ENCODE measurements at regions not wholly inside any gene's neighbourhood (a gene's known extent, or its start where the extent isn't known, plus 50 kb on each side); places are given as distances from the start of the nearest gene placed in this dataset.

DNA sequence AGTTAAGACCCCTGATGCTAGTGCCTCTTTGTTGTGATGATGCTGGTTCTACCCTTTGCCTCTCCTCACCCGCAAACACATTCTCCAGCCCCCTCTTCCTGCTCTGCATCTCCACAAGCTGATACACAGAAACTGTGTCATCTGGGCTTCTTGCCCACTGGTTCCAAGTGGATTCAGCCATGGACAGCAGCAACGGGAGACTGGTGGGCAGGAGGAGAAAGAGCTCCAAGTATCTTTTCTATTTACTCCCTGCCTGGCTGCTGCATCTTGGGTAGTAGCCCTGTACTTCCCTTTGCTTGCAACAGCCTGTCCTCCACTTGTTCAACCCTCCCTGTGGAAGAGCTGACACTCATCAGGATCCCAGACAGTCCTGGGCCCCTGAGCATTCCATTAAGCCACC, 655.1 kb upstream of the RAB6C start:
- TF ChIP-seq, protein P1, sequence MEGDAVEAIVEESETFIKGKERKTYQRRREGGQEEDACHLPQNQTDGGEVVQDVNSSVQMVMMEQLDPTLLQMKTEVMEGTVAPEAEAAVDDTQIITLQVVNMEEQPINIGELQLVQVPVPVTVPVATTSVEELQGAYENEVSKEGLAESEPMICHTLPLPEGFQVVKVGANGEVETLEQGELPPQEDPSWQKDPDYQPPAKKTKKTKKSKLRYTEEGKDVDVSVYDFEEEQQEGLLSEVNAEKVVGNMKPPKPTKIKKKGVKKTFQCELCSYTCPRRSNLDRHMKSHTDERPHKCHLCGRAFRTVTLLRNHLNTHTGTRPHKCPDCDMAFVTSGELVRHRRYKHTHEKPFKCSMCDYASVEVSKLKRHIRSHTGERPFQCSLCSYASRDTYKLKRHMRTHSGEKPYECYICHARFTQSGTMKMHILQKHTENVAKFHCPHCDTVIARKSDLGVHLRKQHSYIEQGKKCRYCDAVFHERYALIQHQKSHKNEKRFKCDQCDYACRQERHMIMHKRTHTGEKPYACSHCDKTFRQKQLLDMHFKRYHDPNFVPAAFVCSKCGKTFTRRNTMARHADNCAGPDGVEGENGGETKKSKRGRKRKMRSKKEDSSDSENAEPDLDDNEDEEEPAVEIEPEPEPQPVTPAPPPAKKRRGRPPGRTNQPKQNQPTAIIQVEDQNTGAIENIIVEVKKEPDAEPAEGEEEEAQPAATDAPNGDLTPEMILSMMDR (IDR thresholded peaks at IDR 0.05; ENCODE audit: low read depth, low read length, missing control alignments): no peak
- DNase-seq (ENCODE audit: extremely low read depth, low read depth): no peak
- no peak overlapping the region for H3K4me3 ChIP-seq (replicated peaks; ENCODE audit: low read depth, low read length)

- TF ChIP-seq, protein P1 (IDR thresholded peaks at IDR 0.05; ENCODE audit: low read depth, low read length, missing control alignments): no peak
- no peak for DNase-seq (ENCODE audit: extremely low read depth, low read depth)
Observed at GRCh38 chr2:129325151-129325550, 654.3 kb upstream of the RAB6C start.

GRCh38 chr2:129329574-129329973, 649.9 kb upstream of the RAB6C start:
- TF ChIP-seq, protein P1 (IDR thresholded peaks at IDR 0.05; ENCODE audit: low read depth, low read length, missing control alignments): no peak
- no peak for DNase-seq (ENCODE audit: extremely low read depth, low read depth)

More at GRCh38 chr2:129325151-129325550, 654.3 kb upstream of the RAB6C start:
- H3K4me3 ChIP-seq (replicated peaks; ENCODE audit: low read depth, low read length): no peak overlapping the region

GRCh38 chr2:129330504-129330903, 649.0 kb upstream of the RAB6C start:
- no peak for DNase-seq (ENCODE audit: extremely low read depth, low read depth)
- no peak overlapping the region for H3K4me3 ChIP-seq (replicated peaks; ENCODE audit: low read depth, low read length)
- TF ChIP-seq, protein P1 (IDR thresholded peaks at IDR 0.05; ENCODE audit: low read depth, low read length, missing control alignments): no peak

More at GRCh38 chr2:129329574-129329973, 649.9 kb upstream of the RAB6C start:
- no peak overlapping the region for H3K4me3 ChIP-seq (replicated peaks; ENCODE audit: low read depth, low read length)

GRCh38 chr2:129331638-129332037, 647.8 kb upstream of the RAB6C start:
- no peak for DNase-seq (ENCODE audit: extremely low read depth, low read depth)
- TF ChIP-seq, protein P1 (IDR thresholded peaks at IDR 0.05; ENCODE audit: low read depth, low read length, missing control alignments): no peak

DNA sequence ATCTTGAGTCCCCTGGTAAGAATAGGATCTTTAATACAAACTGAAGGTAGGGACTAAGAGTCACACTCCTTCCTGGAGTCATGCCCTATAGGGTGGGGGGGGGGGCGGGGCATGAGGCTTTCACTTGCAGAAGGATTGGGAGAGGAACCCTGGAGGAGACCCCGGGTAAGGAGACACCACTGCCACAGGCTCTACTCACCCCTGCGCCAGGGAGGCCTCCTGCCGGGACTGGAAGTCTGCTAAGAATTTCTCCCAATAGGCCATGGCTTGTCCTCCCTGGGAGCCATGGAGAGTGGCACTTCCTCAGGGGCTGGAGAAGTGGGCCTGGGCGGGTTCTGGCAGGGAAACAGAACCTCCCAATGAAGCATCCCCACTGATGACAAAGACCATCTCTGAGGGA, 645.3 kb upstream of the RAB6C start:
- TF ChIP-seq, protein P1 (IDR thresholded peaks at IDR 0.05; ENCODE audit: low read depth, low read length, missing control alignments): no peak
- H3K4me3 ChIP-seq (replicated peaks; ENCODE audit: low read depth, low read length): no peak overlapping the region
- no peak for DNase-seq (ENCODE audit: extremely low read depth, low read depth)

More at GRCh38 chr2:129331638-129332037, 647.8 kb upstream of the RAB6C start:
- H3K4me3 ChIP-seq (replicated peaks; ENCODE audit: low read depth, low read length): no peak overlapping the region
